ENCODE measurements at regions not wholly inside any gene's neighbourhood (a gene's known extent, or its start where the extent isn't known, plus 50 kb on each side); places are given as distances from the start of the nearest gene placed in this dataset. TPM values are rescaled to one million over a fixed set of nuclear protein-coding genes. Genes with fewer than 3 reads are reported as not detected.

- peaks cover 0 to 14% (median 2%) of the 10 kb centered on the region in 5 donors for H3K27me3 Mint-ChIP-seq
- no peak for DNase-seq
- no peaks in the 10 kb centered on the region for H3K9me3 Mint-ChIP-seq
- H3K36me3 Mint-ChIP-seq: no peaks in the 10 kb centered on the region
- no peak for ATAC-seq
- H3K4me1 Mint-ChIP-seq: peaks cover 0 to 3% (median 0%) of the 10 kb centered on the region in 4 donors
- H3K4me3 Mint-ChIP-seq: no peak overlapping the region
- POLR2A ChIA-PET: no interaction called here
- H3K27ac Mint-ChIP-seq: no peak overlapping the region
Measured at GRCh38 chr2:6789559-6790138, 76.1 kb downstream of the CMPK2 start.

GRCh38 chr2:6791682-6792081 lies 74.0 kb downstream of the CMPK2 start:
- POLR2A ChIA-PET: no interaction called here
- no peak overlapping the region for H3K4me3 Mint-ChIP-seq
- ATAC-seq (no peak), DNase-seq (no peak)
- no peaks in the 10 kb centered on the region for H3K9me3 Mint-ChIP-seq
- peaks cover 0 to 3% (median 0%) of the 10 kb centered on the region in 4 donors for H3K4me1 Mint-ChIP-seq
- H3K27me3 Mint-ChIP-seq: peaks cover 0 to 11% (median 2%) of the 10 kb centered on the region in 5 donors
- peak overlapping the region in 1 of 10 donors; percentile 63 for H3K27ac Mint-ChIP-seq
- no peaks in the 10 kb centered on the region for H3K36me3 Mint-ChIP-seq

- H3K27ac Mint-ChIP-seq: no peak overlapping the region
- H3K36me3 Mint-ChIP-seq: no peaks in the 10 kb centered on the region
- peaks cover 0 to 10% (median 2%) of the 10 kb centered on the region in 5 donors for H3K27me3 Mint-ChIP-seq
- ATAC-seq (no peak), DNase-seq (no peak)
- no peaks in the 10 kb centered on the region for H3K9me3 Mint-ChIP-seq
- H3K4me1 Mint-ChIP-seq: peaks cover 0 to 3% (median 0%) of the 10 kb centered on the region in 4 donors
- no peak overlapping the region for H3K4me3 Mint-ChIP-seq
- POLR2A ChIA-PET: no interaction called here
Measured at GRCh38 chr2:6792883-6793282, 72.8 kb downstream of the CMPK2 start.

- Mint-ChIP-seq H3K27ac (no peak overlapping the region), H3K36me3 (no peaks in the 10 kb centered on the region), H3K27me3 (peaks cover 0 to 10% (median 2%) of the 10 kb centered on the region in 5 donors), H3K4me1 (peaks cover 0 to 3% (median 0%) of the 10 kb centered on the region in 4 donors), H3K4me3 (no peak overlapping the region), H3K9me3 (no peaks in the 10 kb centered on the region)
- POLR2A ChIA-PET: no interaction called here
- no peak for DNase-seq
- ATAC-seq: no peak
Measured at GRCh38 chr2:6793371-6793770, 72.3 kb downstream of the CMPK2 start.

GRCh38 chr2:6793913-6794312 lies 71.8 kb downstream of the CMPK2 start:
- DNase-seq (no peak), ATAC-seq (no peak)
- no peaks in the 10 kb centered on the region for H3K36me3 Mint-ChIP-seq
- H3K4me1 Mint-ChIP-seq: peaks cover 0 to 3% (median 0%) of the 10 kb centered on the region in 4 donors
- no peak overlapping the region for H3K4me3 Mint-ChIP-seq
- peaks cover 0 to 10% (median 2%) of the 10 kb centered on the region in 5 donors for H3K27me3 Mint-ChIP-seq
- POLR2A ChIA-PET: no interaction called here
- no peak overlapping the region for H3K27ac Mint-ChIP-seq
- H3K9me3 Mint-ChIP-seq: no peaks in the 10 kb centered on the region

- no peak overlapping the region for H3K27ac Mint-ChIP-seq
- H3K36me3 Mint-ChIP-seq: no peaks in the 10 kb centered on the region
- no peak for DNase-seq
- peaks cover 0 to 6% (median 0%) of the 10 kb centered on the region in 5 donors for H3K27me3 Mint-ChIP-seq
- POLR2A ChIA-PET: no interaction called here
- peaks cover 0 to 3% (median 0%) of the 10 kb centered on the region in 4 donors for H3K4me1 Mint-ChIP-seq
- H3K9me3 Mint-ChIP-seq: no peaks in the 10 kb centered on the region
- ATAC-seq: no peak
- H3K4me3 Mint-ChIP-seq: no peak overlapping the region
Measured at GRCh38 chr2:6794448-6794847, 71.3 kb downstream of the CMPK2 start.

Small RNA genes lying in the stretch of these regions (microRNA-seq; reads per million reads assigned to microRNA genes)
- not detected for gene MIR7158 (ENCODE audit: borderline microRNAs expressed)
- gene MIR7515 (ENCODE audit: borderline microRNAs expressed): not detected
